GM21619 (cell line): ENCODE measurements at regions not wholly inside any gene's neighbourhood (a gene's known extent, or its start where the extent isn't known, plus 50 kb on each side); places are given as distances from the start of the nearest gene placed in this dataset.

Source experiments
- ATAC-seq: cut with Tn5 transposase; IDR thresholded peaks from one replicate; pipeline ENCODE4 v1.9.1; 2021; ENCODE audit not compliant: unreplicated experiment

DNA sequence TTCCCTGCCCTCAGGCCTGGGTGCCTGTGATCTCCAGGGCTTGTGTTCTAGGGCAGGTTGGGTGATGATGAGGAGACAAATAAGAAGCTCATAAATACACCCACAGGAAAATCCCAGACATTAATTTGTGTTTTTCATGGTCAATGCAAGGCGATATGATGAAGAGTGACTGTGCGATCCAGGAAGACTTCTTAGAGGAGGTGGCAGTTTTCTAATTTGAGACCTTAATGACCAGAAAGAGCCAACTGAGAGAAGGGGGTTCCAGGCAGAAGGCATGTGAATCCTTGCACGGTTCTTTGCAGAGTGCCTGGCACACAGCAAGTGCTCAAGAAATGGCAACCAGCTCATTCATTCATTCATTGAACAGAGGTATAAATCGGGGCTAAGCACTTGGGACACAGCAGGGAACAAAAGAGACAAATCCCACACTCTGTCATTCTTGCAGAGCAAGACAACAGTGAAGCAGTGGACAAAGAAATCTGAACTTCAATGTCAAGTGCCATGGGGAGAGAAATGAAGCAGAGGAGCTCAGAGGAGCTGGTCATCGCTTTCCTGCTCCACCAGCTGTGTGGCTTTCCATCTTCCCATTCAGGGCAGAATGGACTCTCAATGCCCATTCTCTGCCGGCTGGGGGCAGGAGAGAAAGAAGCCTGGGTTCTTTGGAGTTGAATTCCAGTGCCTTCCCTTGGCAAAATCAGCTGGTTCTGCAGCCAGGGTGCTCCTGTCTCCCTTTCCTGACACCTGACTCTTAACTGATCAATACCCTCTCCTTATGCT, 128.3 kb downstream of the AACS start:
- ATAC-seq = no peak

DNA sequence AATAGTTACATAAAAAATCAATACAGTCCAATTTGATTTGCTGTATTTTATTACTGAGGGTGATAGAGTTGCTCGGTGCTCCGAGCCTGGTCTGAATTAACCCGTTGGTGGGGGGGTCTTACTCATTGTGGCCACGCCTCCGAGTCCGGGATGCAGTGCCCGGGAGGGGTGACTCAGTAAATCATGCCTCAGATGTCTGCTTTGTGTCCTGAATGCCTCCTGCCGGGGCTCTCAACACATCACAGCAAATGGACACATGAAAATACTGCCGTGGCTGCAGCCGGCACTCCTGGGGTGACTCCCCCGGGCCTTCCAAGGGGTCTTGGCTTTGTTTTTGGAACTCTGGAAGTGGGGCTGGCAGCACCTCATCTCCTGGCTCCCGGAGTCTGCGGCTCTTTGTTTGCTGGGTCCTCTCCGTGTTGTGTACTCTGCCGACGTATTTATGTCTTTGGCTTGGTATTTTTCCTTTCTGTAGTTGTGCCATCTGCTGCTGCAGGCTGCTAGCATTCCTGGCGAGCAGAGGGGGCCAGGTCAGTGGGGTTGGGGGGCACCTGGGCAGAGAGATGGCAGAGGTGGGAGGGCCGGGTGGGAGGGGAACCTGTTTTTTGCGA, 129.0 kb downstream of the AACS start:
- no peak for ATAC-seq

DNA sequence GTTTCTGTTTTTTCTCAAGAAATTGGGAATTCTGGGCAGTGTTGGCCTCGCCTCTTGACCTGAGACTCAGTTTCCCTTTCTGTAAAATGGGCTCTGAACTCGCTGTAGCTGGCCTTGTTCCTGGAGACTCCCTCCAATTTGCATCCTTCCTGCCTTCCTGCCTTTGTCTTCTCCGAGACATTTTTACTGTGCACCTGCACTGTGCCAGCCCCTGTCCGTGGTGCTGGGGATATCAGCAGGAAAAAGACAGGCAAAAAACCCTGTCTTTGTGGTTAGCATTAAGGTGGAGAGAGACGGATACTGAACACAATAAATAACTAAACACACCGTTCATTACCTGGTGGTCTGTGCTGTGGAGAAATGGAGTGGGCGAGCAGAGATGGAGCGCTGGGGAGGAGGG, 129.8 kb downstream of the AACS start:
- ATAC-seq = no peak

DNA sequence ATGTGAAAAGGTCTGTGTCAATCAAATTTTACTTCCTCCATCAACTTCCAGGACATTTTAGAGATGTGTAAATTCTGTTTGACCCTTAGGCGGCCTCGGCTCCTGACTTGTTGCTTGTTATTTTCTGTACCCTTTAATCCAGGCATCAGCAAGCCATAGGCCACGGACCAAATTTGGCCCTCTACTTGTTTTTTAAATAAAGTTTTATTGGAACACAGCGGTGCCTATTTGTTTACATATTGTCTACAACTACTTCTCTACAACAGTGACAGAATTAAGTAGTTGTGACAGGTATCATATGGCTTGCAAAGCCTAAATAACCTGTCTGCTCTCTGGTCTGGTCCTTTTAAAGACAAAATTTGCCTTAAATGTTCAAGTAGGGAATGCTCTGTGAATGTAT, 132.1 kb downstream of the AACS start:
- no peak for ATAC-seq

DNA sequence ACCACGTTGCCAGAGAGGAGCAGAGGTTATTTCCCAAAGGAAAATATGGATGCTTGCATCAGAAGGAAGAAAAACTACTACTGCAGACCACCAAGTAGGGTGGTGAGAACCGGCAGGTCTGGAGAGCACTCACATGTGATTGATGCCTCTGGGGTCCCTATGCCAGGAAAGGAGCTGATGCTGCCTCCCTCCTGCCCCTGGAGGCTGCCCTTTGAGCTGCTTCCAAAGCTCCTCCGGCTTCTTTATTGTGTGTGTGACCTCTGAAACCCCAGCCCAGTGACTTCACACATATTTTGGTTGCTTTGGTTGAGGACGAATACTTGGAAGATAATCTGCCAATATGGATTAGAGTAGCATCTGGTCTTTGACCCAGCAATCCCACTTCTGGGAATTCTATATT, 133.4 kb downstream of the AACS start:
- no peak for ATAC-seq

DNA sequence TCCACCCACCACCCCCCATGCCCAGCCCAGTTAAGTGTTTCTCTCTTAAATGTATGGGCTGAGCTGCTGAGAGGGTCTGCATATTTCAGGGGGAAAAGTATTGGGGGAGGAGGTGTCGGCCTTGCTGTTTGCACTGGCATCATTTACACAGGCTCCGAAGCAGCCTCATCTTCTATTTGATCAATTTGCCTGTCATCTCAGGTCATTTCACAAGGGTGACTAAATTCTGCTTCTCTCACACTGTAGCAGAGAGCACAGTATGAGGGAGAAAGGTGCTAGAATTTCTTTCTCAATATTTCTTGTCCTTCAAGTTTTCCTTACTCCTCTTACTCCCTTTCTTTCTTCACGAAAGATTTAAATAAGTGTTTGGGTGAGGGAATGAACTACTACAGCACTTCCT, 135.9 kb downstream of the AACS start:
- ATAC-seq = no peak

DNA sequence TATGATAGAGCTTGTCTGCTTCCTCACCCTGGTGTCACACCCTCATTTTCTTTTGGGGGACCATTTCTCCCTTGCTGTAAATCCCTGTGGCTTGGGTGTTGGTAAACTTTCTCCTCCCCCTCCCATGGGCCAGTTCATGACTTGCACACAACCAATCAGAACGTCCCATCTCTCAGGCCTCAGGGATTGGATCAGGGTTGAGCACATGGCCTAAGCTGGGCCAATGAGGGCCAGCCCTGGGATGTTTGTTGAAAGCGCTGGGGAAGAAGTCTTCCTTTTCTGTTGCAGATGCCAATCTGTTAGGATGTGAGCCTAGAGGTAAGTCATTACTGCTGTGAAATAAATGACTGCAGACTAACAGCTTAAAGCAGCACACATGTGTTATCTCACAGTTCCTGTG, 136.7 kb downstream of the AACS start:
- ATAC-seq = no peak

DNA sequence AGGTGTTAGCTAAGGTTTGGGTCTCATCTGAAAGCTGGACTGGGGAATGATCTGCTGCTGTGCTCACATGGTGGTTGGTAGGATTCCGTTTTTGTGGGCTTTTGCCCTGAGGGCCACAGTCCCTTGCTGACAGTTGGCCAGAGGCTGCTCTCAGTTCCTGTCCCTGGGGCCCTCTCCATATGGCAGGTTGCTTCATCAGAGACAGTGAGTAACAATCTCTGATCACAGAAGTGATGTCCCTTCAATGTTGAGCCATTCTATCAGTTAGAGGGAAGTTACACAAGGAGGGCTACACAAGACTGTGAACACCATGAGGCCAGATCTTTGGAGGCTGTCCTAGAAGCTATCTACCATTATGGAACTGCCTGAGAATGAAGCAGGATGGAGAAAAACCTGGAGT, 137.2 kb downstream of the AACS start:
- no peak for ATAC-seq

DNA sequence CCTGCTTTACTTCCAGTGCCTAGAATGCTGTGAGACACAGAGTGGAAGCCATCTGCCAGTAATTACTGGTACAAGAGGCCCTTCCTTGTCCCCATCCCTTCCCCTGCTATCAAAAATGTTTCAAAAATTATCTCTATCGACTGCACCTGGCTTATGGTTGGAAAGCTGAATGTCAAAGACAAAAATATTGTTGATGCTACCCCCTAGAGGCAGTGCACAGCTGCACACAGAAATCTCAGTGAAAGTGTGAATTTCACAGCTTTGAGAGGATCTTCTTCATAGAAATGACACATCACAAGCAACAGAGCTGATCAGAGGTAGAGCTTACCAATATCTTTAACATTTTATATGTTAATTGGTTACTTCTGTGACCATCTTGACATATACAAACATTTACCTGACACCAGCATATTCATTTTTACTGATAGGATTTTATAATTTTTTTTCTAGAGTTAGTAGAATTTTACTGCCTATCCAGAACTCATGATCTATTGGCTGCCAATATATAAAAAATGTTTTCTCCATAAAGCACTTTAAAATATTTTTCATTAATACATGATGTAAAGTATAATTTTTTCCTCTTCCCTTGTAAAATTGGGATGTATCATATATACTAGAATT, 138.0 kb downstream of the AACS start:
- ATAC-seq = peak; percentile 64

DNA sequence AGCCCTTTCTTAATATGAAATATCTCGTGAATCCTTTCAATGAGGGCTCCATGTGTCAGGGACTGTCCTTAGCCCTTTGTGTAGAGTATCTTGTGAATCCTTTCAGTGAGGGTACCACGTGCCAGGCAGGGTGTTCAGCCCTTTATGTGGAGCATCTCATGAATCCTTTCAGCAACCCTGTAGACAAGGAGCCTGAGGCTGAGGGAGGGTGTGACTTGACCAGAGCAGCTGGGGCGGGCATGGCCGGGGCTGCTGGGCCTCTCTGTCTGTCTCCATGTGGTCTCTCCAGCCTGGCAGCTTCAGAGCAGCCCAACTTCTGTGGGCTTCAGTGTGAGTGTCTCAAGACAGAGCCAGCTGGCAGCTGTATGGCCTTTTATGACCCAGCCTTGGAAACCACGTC, 140.2 kb downstream of the AACS start:
- no peak for ATAC-seq

DNA sequence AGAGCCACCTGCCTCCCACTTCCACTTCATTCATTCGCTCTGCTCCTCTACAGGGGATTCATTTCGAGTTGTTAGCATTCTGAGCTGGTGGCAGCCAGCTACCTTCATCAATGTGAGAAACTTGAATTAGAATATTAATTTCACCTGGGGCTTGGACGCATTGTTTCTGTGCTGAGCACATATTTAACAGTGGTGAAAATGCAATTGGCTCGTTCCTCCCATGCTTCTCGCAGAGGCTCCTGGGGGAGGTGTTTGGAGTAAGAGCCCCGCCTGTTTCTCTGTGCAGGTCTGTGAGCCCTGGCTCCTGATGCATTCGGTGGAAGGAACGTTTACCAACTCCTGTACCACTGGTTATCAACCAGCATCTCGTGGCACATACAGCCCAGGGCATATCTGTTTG, 141.5 kb downstream of the AACS start:
- no peak for ATAC-seq

DNA sequence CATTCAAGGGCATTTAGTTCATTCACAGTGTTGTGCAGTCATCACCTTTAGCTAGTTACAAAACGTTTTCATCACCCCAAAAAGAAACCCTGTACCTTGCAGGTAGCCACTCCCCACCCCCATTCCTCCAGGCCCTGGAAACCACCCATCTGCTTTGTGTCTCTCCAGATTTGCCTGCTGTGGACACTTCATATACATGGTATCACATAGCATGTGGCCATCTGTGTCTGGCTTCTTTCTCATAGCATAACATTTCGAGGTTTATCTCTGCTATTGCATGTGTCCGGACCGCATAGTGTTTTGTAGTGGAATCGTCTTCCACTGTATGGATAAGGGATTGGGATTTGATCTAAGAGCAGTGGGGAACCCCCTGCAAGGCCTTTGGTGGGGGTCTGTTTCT, 143.1 kb downstream of the AACS start:
- no peak for ATAC-seq

DNA sequence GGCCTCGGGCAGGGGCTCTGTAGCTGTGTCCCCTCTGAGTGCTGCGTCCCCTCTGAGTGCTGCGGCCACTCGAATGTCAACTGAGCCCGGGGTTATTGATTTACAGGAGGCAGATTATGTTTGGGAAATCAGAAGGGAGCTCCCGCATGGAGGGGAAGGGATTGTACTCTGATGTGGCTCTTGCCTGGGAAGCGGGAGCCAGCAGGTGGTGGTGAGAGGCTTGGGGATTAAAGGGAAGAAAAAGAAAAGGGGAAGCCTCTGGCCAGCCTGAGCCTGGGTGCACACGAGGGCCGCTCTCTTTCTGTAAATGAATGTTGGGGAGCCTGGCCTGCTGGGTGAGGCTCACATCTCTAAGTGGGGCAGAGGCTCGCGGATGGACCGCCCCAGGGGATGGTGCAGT, 143.7 kb downstream of the AACS start:
- no peak for ATAC-seq

DNA sequence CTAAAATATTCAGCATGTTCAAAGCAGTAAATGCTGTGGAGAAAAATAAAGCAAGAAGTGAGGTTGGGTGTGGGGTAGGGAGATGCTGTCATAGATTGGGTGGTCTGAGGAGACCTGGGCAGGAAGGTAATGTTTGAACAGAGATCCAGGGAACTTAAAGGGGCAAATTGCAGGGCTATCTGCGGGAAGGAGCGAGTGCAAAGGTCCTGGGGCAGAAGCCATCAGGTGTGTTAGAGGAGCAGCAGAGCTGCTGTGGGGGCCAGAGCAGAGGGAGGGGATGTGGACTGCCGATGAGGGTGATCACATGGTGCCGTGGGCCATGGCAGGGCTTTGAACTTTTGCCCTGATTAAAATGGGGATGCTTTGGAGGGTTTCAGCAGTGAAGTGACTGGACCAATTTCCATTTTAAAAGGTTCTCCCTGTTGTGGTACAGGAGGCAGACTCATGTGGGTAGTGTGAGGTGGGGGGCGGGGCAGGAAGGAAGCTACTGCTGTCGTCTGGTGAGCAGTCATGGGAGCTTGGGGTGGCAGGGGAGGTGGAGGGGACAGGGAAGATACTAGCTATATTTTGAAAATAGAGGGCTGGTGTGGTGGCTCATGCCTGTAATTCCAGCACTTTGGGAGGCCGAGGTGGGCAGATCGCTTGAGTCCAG, 145.0 kb downstream of the AACS start:
- no peak for ATAC-seq

DNA sequence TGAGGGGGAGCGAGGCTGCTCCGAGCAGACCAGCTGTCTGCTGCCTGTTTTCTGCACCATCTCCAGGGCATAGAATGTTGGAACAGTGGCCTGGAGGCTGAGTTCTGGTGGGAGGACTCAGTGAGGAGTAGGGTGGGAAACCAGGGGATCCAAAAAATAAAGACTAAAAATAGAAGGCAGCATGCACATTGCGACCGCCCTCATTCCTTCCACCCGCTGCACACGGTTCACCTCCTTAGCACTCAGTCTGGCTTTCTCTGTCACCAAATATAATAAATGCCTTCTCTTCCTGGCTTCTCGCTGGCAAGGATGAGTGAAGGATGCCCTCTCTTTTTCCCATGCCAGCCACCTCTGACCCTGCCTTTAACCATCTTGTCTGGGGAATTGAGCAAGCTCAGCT, 146.2 kb downstream of the AACS start:
- no peak for ATAC-seq

DNA sequence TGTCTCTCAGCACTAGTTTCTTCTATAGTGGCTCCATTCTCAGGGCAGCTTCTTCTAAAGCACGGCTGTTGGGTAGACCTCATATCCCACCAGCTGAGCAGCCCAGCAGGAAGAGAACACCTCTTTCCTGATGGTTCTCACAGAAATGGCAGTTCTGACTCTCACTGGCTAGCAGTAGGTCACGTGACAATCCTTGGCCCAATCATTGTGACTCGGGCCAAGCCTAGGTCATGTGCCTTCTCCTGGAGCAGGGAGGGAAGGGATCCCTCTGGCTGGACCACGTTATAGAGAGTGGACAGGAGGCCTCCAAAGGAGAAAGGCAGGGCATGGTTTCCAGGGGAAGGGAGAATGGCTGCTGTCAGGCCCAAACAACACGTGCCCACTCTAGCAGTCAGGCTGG, 149.1 kb downstream of the AACS start:
- no peak for ATAC-seq

DNA sequence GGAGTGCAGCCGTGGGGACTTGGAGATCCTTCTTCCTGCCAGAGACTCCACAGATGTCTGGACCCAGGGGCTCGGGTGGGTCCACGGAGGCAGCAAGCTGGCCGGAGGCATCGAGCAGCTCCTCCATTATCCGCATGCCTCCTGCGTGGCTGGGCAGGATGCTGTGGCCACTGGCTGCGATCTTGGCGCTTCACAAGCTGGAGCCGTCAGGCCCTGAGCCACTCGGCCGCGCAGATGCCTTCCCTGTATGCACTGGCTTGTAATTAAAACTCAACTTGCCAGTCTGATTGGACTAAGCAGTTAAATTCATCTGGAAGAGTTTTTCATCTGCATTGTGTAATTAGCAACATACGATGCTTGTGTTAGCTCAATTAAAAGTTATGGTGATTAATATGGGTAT, 151.5 kb downstream of the AACS start:
- ATAC-seq = no peak

DNA sequence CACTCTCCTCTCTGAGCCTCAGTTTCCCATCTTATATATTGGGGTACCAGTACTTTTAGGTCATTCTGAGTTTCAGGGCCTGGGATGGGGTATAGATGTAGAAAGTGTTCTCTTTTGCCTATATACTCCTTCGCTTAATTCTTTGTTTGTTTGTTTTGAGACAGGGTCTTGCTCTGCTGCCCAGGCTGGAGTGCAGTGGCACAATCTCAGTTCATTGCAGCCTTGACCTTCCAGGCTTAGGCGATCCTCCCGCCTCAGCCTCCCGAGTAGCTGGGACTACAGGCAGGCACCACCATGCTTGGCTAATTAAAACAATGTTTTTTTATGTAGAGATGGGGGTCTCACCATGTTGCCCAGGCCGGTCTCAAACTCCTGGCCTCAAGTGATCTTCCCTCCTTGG, 152.1 kb downstream of the AACS start:
- ATAC-seq = no peak

DNA sequence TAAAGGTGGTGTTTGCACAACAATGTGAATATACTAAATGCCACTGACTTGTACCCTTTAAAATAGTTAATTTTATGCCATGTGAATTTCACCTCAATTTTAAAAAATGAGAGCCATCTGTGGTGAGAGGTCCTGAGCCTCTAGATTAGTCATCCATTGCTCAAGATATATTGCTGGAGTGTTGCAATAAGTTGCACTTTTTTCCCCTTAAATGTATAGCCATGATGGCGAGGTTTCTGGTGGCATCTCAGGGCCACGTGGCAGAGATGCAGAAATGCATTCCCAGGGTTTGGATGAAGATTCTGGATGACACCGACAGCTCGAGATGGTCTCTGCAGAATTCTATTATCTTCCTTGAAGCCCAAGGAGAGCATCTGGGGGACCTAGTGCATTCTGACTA, 153.7 kb downstream of the AACS start:
- no peak for ATAC-seq

DNA sequence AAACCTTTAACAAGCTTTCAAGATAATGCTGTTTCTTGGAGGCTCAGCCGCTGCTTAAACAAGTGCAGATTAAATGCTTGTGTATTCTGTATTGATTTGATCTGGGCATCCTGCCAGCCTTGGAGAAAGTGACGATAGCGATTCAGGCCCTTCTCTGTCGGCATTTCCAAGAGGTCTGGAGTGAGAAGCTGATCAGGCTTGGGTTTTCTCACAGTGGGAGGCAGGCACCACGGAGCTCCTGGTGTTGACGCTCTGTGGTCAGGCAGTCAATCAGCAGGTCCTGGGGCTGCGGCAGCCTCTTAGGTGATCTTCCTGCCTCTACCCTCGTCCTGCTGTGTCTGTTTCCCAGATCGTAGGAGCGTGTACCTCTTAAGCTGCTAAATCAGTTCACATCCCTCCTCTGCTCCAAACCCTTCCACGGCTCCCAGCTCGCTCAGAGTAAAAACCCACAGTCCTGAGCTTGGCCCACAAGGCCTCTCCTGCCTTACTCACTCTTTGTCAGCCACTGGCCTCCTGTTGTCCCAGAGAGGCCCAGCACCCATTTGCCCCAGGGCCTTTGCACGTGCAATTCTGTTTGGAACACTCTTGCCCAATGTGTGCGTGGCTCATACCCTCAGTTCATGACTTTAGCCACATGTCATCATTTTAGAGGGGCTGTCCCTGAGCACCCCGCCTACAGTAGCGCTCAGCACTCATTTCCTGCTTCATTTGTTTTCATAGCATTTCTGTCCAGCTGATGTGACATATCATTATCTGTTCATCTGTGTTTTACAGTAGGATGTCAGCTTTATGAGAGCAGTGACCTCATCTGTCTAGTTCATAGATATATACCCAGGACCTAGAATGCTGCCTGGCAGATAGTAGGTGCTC, 155.4 kb downstream of the AACS start:
- no peak for ATAC-seq

DNA sequence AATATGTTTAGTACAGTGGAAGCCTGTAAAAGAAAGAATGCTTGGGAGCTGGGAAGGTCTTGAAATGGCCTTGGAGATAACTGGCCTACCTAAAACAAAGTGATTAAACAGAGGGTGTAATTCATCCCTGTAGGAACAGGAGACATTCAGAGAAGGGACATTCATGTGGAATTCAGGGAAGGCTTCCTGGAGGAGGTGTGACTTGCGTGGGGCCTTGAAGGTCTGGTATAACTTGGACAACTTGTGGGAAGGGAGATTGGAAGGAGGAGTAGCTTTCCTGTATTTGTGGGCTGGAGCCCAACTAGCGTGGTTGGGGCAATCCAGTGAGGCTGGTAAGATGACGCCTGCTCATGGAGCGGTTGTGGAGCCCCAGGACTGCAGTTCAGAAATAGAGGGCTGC, 156.4 kb downstream of the AACS start:
- no peak for ATAC-seq
